IMR-90 (cell line): ENCODE measurements at regions not wholly inside any gene's neighbourhood (a gene's known extent, or its start where the extent isn't known, plus 50 kb on each side); places are given as distances from the start of the nearest gene placed in this dataset.
"Not testable (repeated sequence)": the region's sequence is repeated elsewhere in the genome, so short reads cannot be mapped to it uniquely, and the experiment has no call there.

Experiments
- ATAC-seq: fragments of 200-7000 bp; cut with Tn5 transposase; 2 replicates; pipeline ENCODE4 v1.9.1; 2020; ENCODE audit warnings: low read depth, mild to moderate bottlenecking, moderate library complexity
- BruUV-seq: library from RNA; stranded (reverse); fragments of 400-500 nt; replicated peaks from 2 replicates; lab custom pipeline; 2021; lab: Mats Ljungman, UMichigan
- CTCF ChIA-PET: fragments of 300-600 bp; formaldehyde crosslinking; extraction: SDS; loops from one replicate; lab custom pipeline; 2021; ENCODE audit warnings: antibody characterized with exemption; lab: Yijun Ruan, JAX
- POLR2A ChIA-PET: fragments of 300-600 bp; sonication (Branson Sonifier 250); formaldehyde crosslinking; loops from one replicate; lab custom pipeline; 2022; ENCODE audit warnings: antibody characterized with exemption; ENCODE audit not compliant: unreplicated experiment; lab: Charles Lee
- DNase-seq: peaks from one replicate; pipeline ENCODE4 v3.0.0; 2013
- H2AFZ ChIP-seq: replicated peaks from 2 replicates; pipeline ENCODE3; 2013; ENCODE audit warnings: low read length, mild to moderate bottlenecking; ENCODE audit not compliant: poor library complexity
- H2AK5ac ChIP-seq: 2 replicates; pipeline ENCODE4 v1.6.1; 2013; ENCODE audit warnings: low read depth, low read length, inconsistent platforms
- H2AK9ac ChIP-seq: replicated peaks from 2 replicates; pipeline ENCODE3; 2013; ENCODE audit warnings: mild to moderate bottlenecking, low read depth, low read length, moderate library complexity; ENCODE audit not compliant: poor library complexity
- H2BK120ac ChIP-seq: 2 replicates; pipeline ENCODE4 v1.6.1; 2013; ENCODE audit warnings: low read depth, low read length, inconsistent platforms
- H2BK15ac ChIP-seq: 3 replicates; pipeline ENCODE4 v1.6.1; 2013; ENCODE audit warnings: low read depth, low read length, inconsistent platforms
- H2BK20ac ChIP-seq: 2 replicates; pipeline ENCODE4 v1.6.1; 2013; ENCODE audit warnings: low read depth, mild to moderate bottlenecking, inconsistent platforms, low read length, moderate library complexity
- H2BK5ac ChIP-seq: 2 replicates; pipeline ENCODE4 v1.6.1; 2013; ENCODE audit warnings: mild to moderate bottlenecking, low read depth, low read length, inconsistent platforms; ENCODE audit not compliant: poor library complexity, severe bottlenecking
- H3K14ac ChIP-seq: replicated peaks from 2 replicates; pipeline ENCODE4 v1.6.1; 2013; ENCODE audit warnings: low read depth, low read length, inconsistent platforms
- H3K18ac ChIP-seq: 2 replicates; pipeline ENCODE4 v1.6.1; 2013; ENCODE audit warnings: low read depth, low read length, control low read depth
- H3K23ac ChIP-seq: 2 replicates; pipeline ENCODE4 v1.6.1; 2013; ENCODE audit warnings: low read depth, low read length, inconsistent platforms
- H3K27ac ChIP-seq: 2 replicates; pipeline ENCODE4 v1.5.1; 2013; ENCODE audit warnings: mild to moderate bottlenecking, control low read depth, low read length; ENCODE audit not compliant: insufficient read depth
- H3K27me3 ChIP-seq: 2 replicates; pipeline ENCODE4 v1.6.1; 2013; ENCODE audit warnings: low read length; ENCODE audit not compliant: control insufficient read depth, insufficient read depth
- H3K36me3 ChIP-seq: 2 replicates; pipeline ENCODE4 v1.6.1; 2013; ENCODE audit warnings: low read length, mixed read lengths; ENCODE audit not compliant: control insufficient read depth, insufficient read depth
- H3K4ac ChIP-seq: 2 replicates; pipeline ENCODE4 v1.6.1; 2013; ENCODE audit warnings: low read depth, low read length, inconsistent platforms
- H3K4me1 ChIP-seq: 2 replicates; pipeline ENCODE4 v1.6.1; 2013; ENCODE audit warnings: low read length, mixed read lengths; ENCODE audit not compliant: control insufficient read depth, insufficient read depth
- H3K4me2 ChIP-seq: 2 replicates; pipeline ENCODE4 v1.6.1; 2013; ENCODE audit warnings: low read depth, mild to moderate bottlenecking, control low read depth, low read length, moderate library complexity
- H3K4me3 ChIP-seq: 2 replicates; pipeline ENCODE4 v1.5.1; 2013; ENCODE audit warnings: low read depth, mild to moderate bottlenecking, control low read depth, low read length, moderate library complexity; ENCODE audit not compliant: insufficient read depth
- H3K56ac ChIP-seq: 2 replicates; pipeline ENCODE4 v1.6.1; 2013; ENCODE audit warnings: low read length, inconsistent platforms; ENCODE audit not compliant: insufficient read depth; ENCODE audit errors: extremely low read depth
- H3K79me1 ChIP-seq, 2 experiments: 2 replicates each; pipeline ENCODE4 v1.6.1; 2013; ENCODE audit warnings: low read length in 2 of 2, inconsistent platforms in 1 of 2, low read depth in 1 of 2
- H3K9ac ChIP-seq: 2 replicates; pipeline ENCODE4 v1.6.1; 2013; ENCODE audit warnings: low read depth, low read length, control low read depth
- H3K9me1 ChIP-seq: 2 replicates; pipeline ENCODE4 v1.6.1; 2013; ENCODE audit warnings: low read length, inconsistent platforms; ENCODE audit not compliant: insufficient read depth
- H3K9me3 ChIP-seq: 2 replicates; pipeline ENCODE4 v1.6.1; 2013; ENCODE audit warnings: low read length; ENCODE audit not compliant: control insufficient read depth, insufficient read depth
- H4K20me1 ChIP-seq: 2 replicates; pipeline ENCODE4 v1.6.1; 2013; ENCODE audit warnings: low read length, inconsistent platforms; ENCODE audit not compliant: insufficient read depth
- H4K5ac ChIP-seq: 2 replicates; pipeline ENCODE4 v1.6.1; 2013; ENCODE audit warnings: mild to moderate bottlenecking, low read depth, low read length, control low read depth
- H4K8ac ChIP-seq, 2 experiments: 2 replicates each; pipeline ENCODE4 v1.6.1; 2013; ENCODE audit warnings: low read depth in 2 of 2, low read length in 2 of 2, control low read depth in 1 of 2, inconsistent platforms in 1 of 2
- H4K91ac ChIP-seq: 2 replicates; pipeline ENCODE4 v1.6.1; 2013; ENCODE audit warnings: low read depth, low read length, inconsistent platforms; ENCODE audit not compliant: insufficient read depth
- WGBS, 2 experiments: methylation state at CpG; one replicate each; pipeline versions ENCODE4 v1.1.5 to v1.1.7; 2013; ENCODE audit warnings: missing lambda C conversion rate in 2 of 2; ENCODE audit not compliant: insufficient read length in 1 of 2; ENCODE audit errors: extremely low coverage in 2 of 2; 5-methylcytosine and 5-hydroxymethylcytosine counted together
- dilution Hi-C: fragments of 300-500 bp; cut with HindIII; formaldehyde crosslinking; loops from one replicate; pipeline ENCODE4 v1.14.3; 2018; ENCODE audit warnings: low sequenced_read_pairs; ENCODE audit not compliant: unreplicated experiment
- in situ Hi-C: fragments of 300-500 bp; cut with MboI; formaldehyde crosslinking; loops from 3 replicates; pipeline ENCODE4 v1.14.3; 2019; ENCODE audit warnings: low sequenced_read_pairs, inconsistent platforms, mixed read lengths
- intact Hi-C: fragments of 100-400 bp; cut with micrococcal nuclease; formaldehyde crosslinking; loops from 2 replicates; pipeline ENCODE4 v1.10.0; 2022

DNA sequence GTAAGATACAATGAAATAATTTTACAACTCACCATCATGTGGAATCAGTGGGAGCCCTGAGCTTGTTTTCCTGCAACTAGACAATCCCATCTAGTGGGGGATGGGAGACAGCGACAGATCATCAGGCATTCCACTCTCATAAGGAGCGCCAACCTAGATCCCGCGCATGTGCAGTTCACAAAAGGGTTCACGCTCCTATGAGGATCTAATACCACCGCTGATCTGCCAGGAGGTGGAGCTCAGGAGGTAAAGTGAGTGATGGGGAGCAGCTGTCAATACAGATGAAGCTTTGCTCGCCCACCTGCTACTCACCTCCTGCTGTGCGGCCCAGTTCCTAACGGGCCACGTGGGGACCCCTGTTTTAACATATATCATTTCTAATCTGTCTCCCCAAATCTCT lies 165.7 kb upstream of the MXRA5 start:
- CTCF ChIA-PET: not testable (repeated sequence)
- WGBS, 2 experiments: no CpG with 5 or more reads among the region's 10 CpGs

More for the DNA sequence above, 165.7 kb upstream of the MXRA5 start:
- H3K4me3 ChIP-seq, H3K14ac ChIP-seq, H3K27ac ChIP-seq, H3K9me3 ChIP-seq, H3K56ac ChIP-seq, H4K20me1 ChIP-seq, H2AFZ ChIP-seq, ATAC-seq, H3K9ac ChIP-seq, dilution Hi-C loops, H2AK9ac ChIP-seq, DNase-seq, H3K79me1 ChIP-seq, H2BK20ac ChIP-seq, POLR2A ChIA-PET, H3K27me3 ChIP-seq, H3K4ac ChIP-seq, BruUV-seq, H3K9me1 ChIP-seq, H3K4me2 ChIP-seq, in situ Hi-C loops, H2AK5ac ChIP-seq, H2BK120ac ChIP-seq, H4K5ac ChIP-seq, intact Hi-C loops, H4K91ac ChIP-seq, H2BK5ac ChIP-seq, H2BK15ac ChIP-seq, H3K4me1 ChIP-seq, H3K36me3 ChIP-seq, H3K18ac ChIP-seq, H4K8ac ChIP-seq, H3K23ac ChIP-seq: not testable (repeated sequence)
